GM12878 (cell line): ENCODE measurements at regions not wholly inside any gene's neighbourhood (a gene's known extent, or its start where the extent isn't known, plus 50 kb on each side); places are given as distances from the start of the nearest gene placed in this dataset.

Source experiments
- ATAC-seq: fragments of 200-7000 bp; cut with Tn5 transposase; 3 replicates; pipeline ENCODE4 v1.9.1; 2020; ENCODE audit warnings: mild to moderate bottlenecking, moderate library complexity
- BruUV-seq: library from RNA; stranded (reverse); fragments of 400-500 nt; replicated peaks from 2 replicates; lab custom pipeline; 2021; lab: Mats Ljungman, UMichigan
- CTCF ChIA-PET: fragments of 300-600 bp; sonication (Branson Sonifier 250); formaldehyde crosslinking; extraction: SDS; loops from one replicate; lab custom pipeline; 2021; ENCODE audit warnings: inconsistent platforms; lab: Yijun Ruan, JAX
- POLR2A ChIA-PET: fragments of 350-600 bp; formaldehyde crosslinking; extraction: SDS; loops from one replicate; lab custom pipeline; 2021; ENCODE audit warnings: inconsistent platforms; lab: Charles Lee
- RAD21 ChIA-PET: fragments of 300-600 bp; sonication (Branson Sonifier 250); formaldehyde crosslinking; loops from one replicate; lab custom pipeline; 2023; ENCODE audit warnings: antibody characterized with exemption; ENCODE audit not compliant: unreplicated experiment; lab: Charles Lee
- SMC1A ChIA-PET: fragments of 300-600 bp; sonication (Branson Sonifier 250); formaldehyde crosslinking; loops from one replicate; lab custom pipeline; 2023; ENCODE audit not compliant: unreplicated experiment, uncharacterized antibody; lab: Charles Lee
- DNase-seq: peaks from one replicate; pipeline ENCODE4 v3.0.0-alpha.2; 2011; ENCODE audit warnings: low read depth, low spot score
- FAIRE-seq: peaks from 3 replicates; lab custom pipeline; 2011; peaks lifted over from hg19 to GRCh38; lab: Jason Lieb, UNC
- H2AFZ ChIP-seq: 2 replicates; pipeline ENCODE4 v1.6.0; 2011; ENCODE audit warnings: low read depth, low read length, control low read depth; ENCODE audit not compliant: control insufficient read depth
- H3K27ac ChIP-seq: 2 replicates; pipeline ENCODE4 v1.5.1; 2011; ENCODE audit warnings: control low read depth; ENCODE audit not compliant: control insufficient read depth, insufficient read depth
- H3K27me3 ChIP-seq, 2 experiments: replicated peaks in 1 of 2; 2 replicates each; pipeline versions ENCODE4 v1.6.0 to v1.6.1; 2011; ENCODE audit warnings: low read length in 1 of 2; ENCODE audit not compliant: control insufficient read depth in 2 of 2, insufficient read depth in 2 of 2
- H3K36me3 ChIP-seq, 2 experiments: 2 replicates each; pipeline ENCODE4 v1.5.1; 2011; ENCODE audit warnings: low read length in 1 of 2; ENCODE audit not compliant: control insufficient read depth in 2 of 2, insufficient read depth in 2 of 2
- H3K4me1 ChIP-seq: 2 replicates; pipeline ENCODE4 v1.6.1; 2011; ENCODE audit warnings: mild to moderate bottlenecking, low read length, moderate library complexity, mixed read lengths; ENCODE audit not compliant: control insufficient read depth, insufficient read depth
- H3K4me2 ChIP-seq: 2 replicates; pipeline ENCODE4 v1.6.0; 2011; ENCODE audit warnings: control low read depth; ENCODE audit not compliant: control insufficient read depth, insufficient read depth
- H3K4me3 ChIP-seq: fragments of 200-600 bp; sonication (generic); 2 replicates; pipeline ENCODE4 v1.5.1; 2016
- H3K79me2 ChIP-seq: 2 replicates; pipeline ENCODE4 v1.6.0; 2011; ENCODE audit warnings: low read length; ENCODE audit not compliant: control insufficient read depth, insufficient read depth
- H3K9ac ChIP-seq: 2 replicates; pipeline ENCODE4 v1.8.0; 2011; ENCODE audit warnings: low read length, control low read depth, mixed read lengths; ENCODE audit not compliant: control insufficient read depth, insufficient read depth
- H3K9me3 ChIP-seq: replicated peaks from 3 replicates; pipeline ENCODE4 v1.5.1; 2011; ENCODE audit warnings: mild to moderate bottlenecking, low read length; ENCODE audit not compliant: control insufficient read depth, insufficient read depth
- H4K20me1 ChIP-seq: 2 replicates; pipeline ENCODE4 v1.6.0; 2011; ENCODE audit not compliant: control insufficient read depth, insufficient read depth
- ASH2L ChIP-seq: fragments of 300-600, 200-600 bp; sonication (generic); IDR thresholded peaks from 2 replicates; pipeline ENCODE4 v1.6.1; 2017; ENCODE audit warnings: low read depth, mild to moderate bottlenecking, borderline replicate concordance
- ATF7 ChIP-seq: fragments of 450-650 bp; IDR thresholded peaks from 2 replicates; pipeline ENCODE4 v1.6.1; 2016; ENCODE audit warnings: low read depth, mild to moderate bottlenecking
- CEBPB ChIP-seq, 2 experiments: fragments of 150-350 bp in 1 of 2; IDR thresholded peaks; 2 replicates each; pipeline ENCODE4 v1.6.1; 2012 to 2014; ENCODE audit warnings: low read depth in 2 of 2, low read length in 2 of 2, borderline replicate concordance in 1 of 2, inconsistent platforms in 1 of 2
- CHD4 ChIP-seq: fragments of 200-600 bp; sonication (generic); IDR thresholded peaks from 2 replicates; pipeline ENCODE4 v1.6.1; 2016; ENCODE audit warnings: mild to moderate bottlenecking
- CREB1 ChIP-seq: IDR thresholded peaks from 2 replicates; pipeline ENCODE4 v1.6.1; 2012; ENCODE audit warnings: low read depth, mild to moderate bottlenecking, inconsistent platforms
- DPF2 ChIP-seq: fragments of 450-650 bp; IDR thresholded peaks from 2 replicates; pipeline ENCODE4 v1.6.1; 2017; ENCODE audit warnings: mild to moderate bottlenecking
- HDAC6 ChIP-seq: fragments of 200-600 bp; sonication (generic); IDR thresholded peaks from one replicate; pipeline ENCODE4 v1.8.0; 2017; ENCODE audit warnings: antibody characterized with exemption; ENCODE audit not compliant: unreplicated experiment
- HDGF ChIP-seq: fragments of 450-650 bp; IDR thresholded peaks from 2 replicates; pipeline ENCODE4 v1.6.1; 2016; ENCODE audit warnings: antibody characterized with exemption
- MEF2A ChIP-seq: IDR thresholded peaks from 2 replicates; pipeline ENCODE4 v1.6.1; 2011; ENCODE audit warnings: low read depth, mild to moderate bottlenecking, low read length, moderate library complexity; ENCODE audit not compliant: insufficient read depth
- MXI1 ChIP-seq: fragments of 150-350 bp; IDR thresholded peaks from 2 replicates; pipeline ENCODE4 v1.6.1; 2011; ENCODE audit warnings: low read depth, mild to moderate bottlenecking, inconsistent platforms, low read length, improper control_type of control experiment
- MYB ChIP-seq: fragments of 150-350 bp; IDR thresholded peaks from 2 replicates; pipeline ENCODE4 v1.6.1; 2014; ENCODE audit warnings: mild to moderate bottlenecking, low read depth, low read length, borderline replicate concordance
- MYC ChIP-seq: IDR thresholded peaks from 2 replicates; pipeline ENCODE4 v1.6.1; 2011; ENCODE audit warnings: mild to moderate bottlenecking, low read length, moderate library complexity, inconsistent platforms; ENCODE audit not compliant: insufficient read depth, insufficient replicate concordance, insufficient read length, severe bottlenecking
- NFIC ChIP-seq: IDR thresholded peaks from 2 replicates; pipeline ENCODE4 v1.6.1; 2012; ENCODE audit warnings: low read depth, mild to moderate bottlenecking, inconsistent platforms, low read length, moderate library complexity
- RFX5 ChIP-seq: IDR thresholded peaks from 2 replicates; pipeline ENCODE4 v1.6.1; 2011; ENCODE audit warnings: low read depth, low read length, improper control_type of control experiment
- SMAD1 ChIP-seq: fragments of 450-650 bp; IDR thresholded peaks from 2 replicates; pipeline ENCODE4 v1.6.1; 2018; ENCODE audit warnings: mild to moderate bottlenecking, low read depth; ENCODE audit not compliant: partially characterized antibody
- TCF12 ChIP-seq: IDR thresholded peaks from 2 replicates; pipeline ENCODE4 v1.6.1; 2011; ENCODE audit warnings: low read depth, mild to moderate bottlenecking, low read length
- ZNF24 ChIP-seq: fragments of 450-650 bp; IDR thresholded peaks from 2 replicates; pipeline ENCODE4 v1.6.1; 2017; ENCODE audit warnings: antibody characterized with exemption, mild to moderate bottlenecking
- WGBS: methylation state at CpG from one replicate; pipeline ENCODE4 v1.1.6; 2016; ENCODE audit warnings: low lambda C conversion rate; ENCODE audit not compliant: insufficient replicate concordance, insufficient coverage; ENCODE audit errors: missing lambda C conversion rate; 5-methylcytosine and 5-hydroxymethylcytosine counted together
- in situ Hi-C: fragments of 300-500 bp; cut with MboI; formaldehyde crosslinking; loops from 9 replicates; pipeline ENCODE4 v1.14.3; 2018; ENCODE audit warnings: mixed read lengths
- intact Hi-C: fragments of 100-400 bp; cut with micrococcal nuclease; formaldehyde crosslinking; loops from one replicate; pipeline ENCODE4 v1.14.2; 2022; ENCODE audit not compliant: unreplicated experiment
- TF ChIP-seq, protein P1 (sequence below): fragments of 450-650 bp; IDR thresholded peaks from 2 replicates; pipeline ENCODE4 v1.6.1; 2017; ENCODE audit warnings: mild to moderate bottlenecking, low read depth, inconsistent platforms; ENCODE audit not compliant: poor library complexity, severe bottlenecking
- TF ChIP-seq, protein P2 (sequence below): fragments of 450-650 bp; IDR thresholded peaks from 2 replicates; pipeline ENCODE4 v1.6.1; 2018; ENCODE audit warnings: mild to moderate bottlenecking, low read depth, moderate library complexity; ENCODE audit not compliant: partially characterized antibody
- TF ChIP-seq, protein P3 (sequence below): fragments of 450-650 bp; IDR thresholded peaks from 2 replicates; pipeline ENCODE4 v1.6.1; 2014; ENCODE audit warnings: mild to moderate bottlenecking

DNA sequence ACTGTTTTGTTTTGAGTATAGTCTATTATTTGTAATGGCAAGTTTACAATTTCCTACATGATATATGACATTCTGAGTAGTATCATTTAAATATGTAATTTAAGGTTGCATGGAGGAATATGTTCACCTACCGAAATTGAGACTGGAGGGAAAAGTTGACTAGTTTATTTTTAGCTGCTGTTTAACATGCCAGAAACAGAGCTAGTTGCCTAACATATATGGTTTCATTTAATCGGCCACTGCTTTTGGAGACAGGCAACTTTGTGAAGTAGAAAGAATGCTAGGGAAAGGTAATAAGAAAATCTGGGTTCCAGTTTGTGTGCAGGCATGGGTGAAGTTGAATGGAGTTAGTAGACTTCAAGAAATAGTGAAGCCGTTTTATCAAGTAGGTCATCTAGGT is 342.1 kb upstream of the CBLB start:
- no peaks in the 10 kb centered on the region for H3K79me2 ChIP-seq
- ChIA-PET SMC1A (interaction anchor here (0.5 kb wide), 1 partner anchor 236 kb away, joined by 3 read pairs; no protein-coding TSS in a partner anchor), POLR2A (no interaction called here), RAD21 (no interaction called here), CTCF (interaction anchor here (1.1 kb wide), 1 partner anchor 398 kb away, joined by 3 read pairs; no protein-coding TSS in a partner anchor)
- TF ChIP-seq MYC, result no peak
- no peak for TF ChIP-seq MYB
- no peak for TF ChIP-seq ASH2L
- TF ChIP-seq RFX5, result no peak
- TF ChIP-seq TCF12, result no peak
- TF ChIP-seq, protein P1, sequence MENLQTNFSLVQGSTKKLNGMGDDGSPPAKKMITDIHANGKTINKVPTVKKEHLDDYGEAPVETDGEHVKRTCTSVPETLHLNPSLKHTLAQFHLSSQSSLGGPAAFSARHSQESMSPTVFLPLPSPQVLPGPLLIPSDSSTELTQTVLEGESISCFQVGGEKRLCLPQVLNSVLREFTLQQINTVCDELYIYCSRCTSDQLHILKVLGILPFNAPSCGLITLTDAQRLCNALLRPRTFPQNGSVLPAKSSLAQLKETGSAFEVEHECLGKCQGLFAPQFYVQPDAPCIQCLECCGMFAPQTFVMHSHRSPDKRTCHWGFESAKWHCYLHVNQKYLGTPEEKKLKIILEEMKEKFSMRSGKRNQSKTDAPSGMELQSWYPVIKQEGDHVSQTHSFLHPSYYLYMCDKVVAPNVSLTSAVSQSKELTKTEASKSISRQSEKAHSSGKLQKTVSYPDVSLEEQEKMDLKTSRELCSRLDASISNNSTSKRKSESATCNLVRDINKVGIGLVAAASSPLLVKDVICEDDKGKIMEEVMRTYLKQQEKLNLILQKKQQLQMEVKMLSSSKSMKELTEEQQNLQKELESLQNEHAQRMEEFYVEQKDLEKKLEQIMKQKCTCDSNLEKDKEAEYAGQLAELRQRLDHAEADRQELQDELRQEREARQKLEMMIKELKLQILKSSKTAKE, result no peak
- TF ChIP-seq ZNF24, result no peak
- TF ChIP-seq, protein P2, sequence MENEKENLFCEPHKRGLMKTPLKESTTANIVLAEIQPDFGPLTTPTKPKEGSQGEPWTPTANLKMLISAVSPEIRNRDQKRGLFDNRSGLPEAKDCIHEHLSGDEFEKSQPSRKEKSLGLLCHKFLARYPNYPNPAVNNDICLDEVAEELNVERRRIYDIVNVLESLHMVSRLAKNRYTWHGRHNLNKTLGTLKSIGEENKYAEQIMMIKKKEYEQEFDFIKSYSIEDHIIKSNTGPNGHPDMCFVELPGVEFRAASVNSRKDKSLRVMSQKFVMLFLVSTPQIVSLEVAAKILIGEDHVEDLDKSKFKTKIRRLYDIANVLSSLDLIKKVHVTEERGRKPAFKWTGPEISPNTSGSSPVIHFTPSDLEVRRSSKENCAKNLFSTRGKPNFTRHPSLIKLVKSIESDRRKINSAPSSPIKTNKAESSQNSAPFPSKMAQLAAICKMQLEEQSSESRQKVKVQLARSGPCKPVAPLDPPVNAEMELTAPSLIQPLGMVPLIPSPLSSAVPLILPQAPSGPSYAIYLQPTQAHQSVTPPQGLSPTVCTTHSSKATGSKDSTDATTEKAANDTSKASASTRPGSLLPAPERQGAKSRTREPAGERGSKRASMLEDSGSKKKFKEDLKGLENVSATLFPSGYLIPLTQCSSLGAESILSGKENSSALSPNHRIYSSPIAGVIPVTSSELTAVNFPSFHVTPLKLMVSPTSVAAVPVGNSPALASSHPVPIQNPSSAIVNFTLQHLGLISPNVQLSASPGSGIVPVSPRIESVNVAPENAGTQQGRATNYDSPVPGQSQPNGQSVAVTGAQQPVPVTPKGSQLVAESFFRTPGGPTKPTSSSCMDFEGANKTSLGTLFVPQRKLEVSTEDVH, result no peak
- no peak for TF ChIP-seq SMAD1
- TF ChIP-seq HDAC6, result no peak
- TF ChIP-seq DPF2, result no peak
- no peak for TF ChIP-seq ATF7
- TF ChIP-seq MEF2A, result no peak
- TF ChIP-seq CREB1, result no peak
- TF ChIP-seq, protein P3, sequence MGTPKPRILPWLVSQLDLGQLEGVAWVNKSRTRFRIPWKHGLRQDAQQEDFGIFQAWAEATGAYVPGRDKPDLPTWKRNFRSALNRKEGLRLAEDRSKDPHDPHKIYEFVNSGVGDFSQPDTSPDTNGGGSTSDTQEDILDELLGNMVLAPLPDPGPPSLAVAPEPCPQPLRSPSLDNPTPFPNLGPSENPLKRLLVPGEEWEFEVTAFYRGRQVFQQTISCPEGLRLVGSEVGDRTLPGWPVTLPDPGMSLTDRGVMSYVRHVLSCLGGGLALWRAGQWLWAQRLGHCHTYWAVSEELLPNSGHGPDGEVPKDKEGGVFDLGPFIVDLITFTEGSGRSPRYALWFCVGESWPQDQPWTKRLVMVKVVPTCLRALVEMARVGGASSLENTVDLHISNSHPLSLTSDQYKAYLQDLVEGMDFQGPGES, result no peak
- no peak for TF ChIP-seq CHD4
- TF ChIP-seq CEBPB (IDR thresholded peaks at IDR 0.05; ENCODE audit: borderline replicate concordance in 1 of 2, low read depth in 2 of 2, low read length in 2 of 2), result no peak
- no peak for TF ChIP-seq MXI1
- no peak for TF ChIP-seq NFIC
- TF ChIP-seq HDGF, result no peak
- intact Hi-C loops, result no loop called here
- H2AFZ ChIP-seq, result no peak overlapping the region
- H3K27ac ChIP-seq, result no peak overlapping the region
- no peak overlapping the region for H3K4me3 ChIP-seq
- peaks cover 2% of the 10 kb centered on the region for H3K4me1 ChIP-seq
- H3K4me2 ChIP-seq, result no peak overlapping the region
- no peaks in the 10 kb centered on the region for H3K27me3 ChIP-seq
- DNase-seq (no peak), FAIRE-seq (no peak), ATAC-seq (no peak)
- WGBS, result 78% methylated on average over 3 of the region's 3 CpGs
- peaks cover 0 to 6% of the 10 kb centered on the region in 2 experiments; a peak in 2 of 4 replicates for H3K36me3 ChIP-seq
- BruUV-seq, result no TSS peak
- H3K9me3 ChIP-seq, result peaks cover 8% of the 10 kb centered on the region
- in situ Hi-C loops, result no loop called here
- H3K9ac ChIP-seq, result no peak overlapping the region
- H4K20me1 ChIP-seq, result no peaks in the 10 kb centered on the region
